VCaP (cell line): ENCODE measurements at regions not wholly inside any gene's neighbourhood (a gene's known extent, or its start where the extent isn't known, plus 50 kb on each side); places are given as distances from the start of the nearest gene placed in this dataset.
A peak's percentile ranks its signal among the peaks of the same experiment; 100 is the strongest.
"Not testable (repeated sequence)": the region's sequence is repeated elsewhere in the genome, so short reads cannot be mapped to it uniquely, and the experiment has no call there.

Experiments used
- H3K27ac ChIP-seq: fragments of 450-650 bp; 2 replicates; pipeline ENCODE4 v1.5.1; 2017
- CTCF ChIP-seq: fragments of 450-650 bp; conservative IDR thresholded peaks from 2 replicates; pipeline ENCODE4 v1.5.1; 2017; ENCODE audit warnings: mild to moderate bottlenecking, moderate library complexity

DNA sequence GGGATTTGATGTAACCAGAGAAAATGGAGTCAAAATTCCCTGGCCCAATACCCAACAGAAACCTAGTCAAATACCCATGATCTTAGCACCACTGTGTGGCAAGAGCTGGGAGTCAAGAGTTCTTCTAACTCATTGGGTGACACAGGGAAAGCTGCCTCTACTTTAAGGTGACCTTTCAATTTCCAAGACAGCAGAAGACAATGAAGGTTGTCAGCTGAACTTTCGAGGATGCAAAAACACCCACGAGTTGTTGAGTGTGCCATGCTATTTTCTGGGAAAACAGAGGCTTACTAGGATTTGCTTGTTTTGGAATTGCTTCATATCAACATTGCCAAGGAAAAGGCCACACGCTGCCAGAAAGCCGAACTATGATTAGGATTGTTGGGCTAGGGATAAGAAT lies 61.6 kb upstream of the CYRIA start:
- no peak overlapping the region for H3K27ac ChIP-seq
- TF ChIP-seq CTCF: 0 out of 2 replicates have a peak, but pooled peaks have one; percentile 10

DNA sequence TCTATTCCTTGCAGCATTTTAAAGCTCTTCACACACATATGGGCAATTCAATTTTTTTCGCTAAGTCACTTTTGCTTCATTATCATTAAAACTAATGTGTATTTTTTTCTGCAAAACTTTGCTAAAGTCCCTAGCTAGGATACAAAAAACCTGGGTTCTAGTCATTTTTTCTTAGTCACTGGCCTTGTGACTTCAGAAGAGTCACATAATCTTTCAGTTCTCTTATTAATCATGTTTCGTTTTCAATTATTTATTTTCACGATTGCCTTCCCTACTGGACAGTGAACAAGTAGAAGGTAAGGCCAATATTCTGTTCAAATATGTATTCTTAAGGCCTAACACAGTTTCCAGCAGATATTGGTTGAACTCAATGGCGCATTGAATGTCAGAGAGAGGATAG lies 60.9 kb upstream of the CYRIA start:
- no peak overlapping the region for H3K27ac ChIP-seq
- TF ChIP-seq CTCF: no peak

GRCh38 chr2:16726147-16726546 lies 60.5 kb upstream of the CYRIA start:
- TF ChIP-seq CTCF: no peak

GRCh38 chr2:16725549-16725948 lies 59.9 kb upstream of the CYRIA start:
- TF ChIP-seq CTCF: no peak
- no peak overlapping the region for H3K27ac ChIP-seq

More at GRCh38 chr2:16726147-16726546, 60.5 kb upstream of the CYRIA start:
- H3K27ac ChIP-seq: no peak overlapping the region

DNA sequence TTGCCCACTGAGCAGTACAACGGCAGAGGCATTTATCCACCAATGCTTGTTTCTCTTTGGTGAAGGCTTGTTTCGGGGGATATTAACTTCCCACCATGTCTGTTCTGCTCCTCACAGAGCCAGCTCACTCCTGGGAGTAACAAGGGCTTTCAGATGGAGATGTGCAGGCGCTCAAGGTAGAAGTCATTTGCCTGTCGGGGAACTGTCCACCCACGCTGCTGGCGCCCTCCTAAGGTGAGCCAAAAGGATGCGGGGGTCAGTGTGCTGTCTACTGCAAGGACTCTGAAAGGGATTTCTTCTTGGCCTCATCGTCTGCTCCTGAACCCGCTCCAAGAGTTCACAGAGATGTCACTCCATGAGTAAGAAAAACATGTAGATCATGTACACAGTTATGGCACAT lies 57.0 kb upstream of the CYRIA start:
- TF ChIP-seq CTCF: no peak

DNA sequence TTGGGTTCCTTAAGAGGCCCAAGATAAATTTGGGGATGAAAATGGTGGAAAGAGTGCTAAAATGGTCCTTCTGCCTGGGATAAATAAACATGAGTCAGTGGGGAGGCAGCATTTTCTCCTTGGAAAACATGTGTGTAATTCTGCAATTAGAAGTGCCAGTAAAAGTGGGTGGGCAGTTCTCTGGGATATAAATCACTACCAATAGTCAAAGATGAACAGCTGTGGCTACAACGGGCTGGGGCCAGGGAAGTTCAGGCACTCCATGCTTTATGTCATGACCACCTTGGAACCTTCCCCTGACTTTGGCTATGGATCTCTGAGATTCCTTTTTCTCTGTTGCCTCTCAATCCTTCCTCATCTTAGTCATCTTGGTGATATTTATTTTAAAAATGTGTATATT lies 56.5 kb upstream of the CYRIA start:
- H3K27ac ChIP-seq: no peak overlapping the region
- TF ChIP-seq CTCF: no peak

More for the DNA sequence above, 57.0 kb upstream of the CYRIA start:
- H3K27ac ChIP-seq: no peak overlapping the region

DNA sequence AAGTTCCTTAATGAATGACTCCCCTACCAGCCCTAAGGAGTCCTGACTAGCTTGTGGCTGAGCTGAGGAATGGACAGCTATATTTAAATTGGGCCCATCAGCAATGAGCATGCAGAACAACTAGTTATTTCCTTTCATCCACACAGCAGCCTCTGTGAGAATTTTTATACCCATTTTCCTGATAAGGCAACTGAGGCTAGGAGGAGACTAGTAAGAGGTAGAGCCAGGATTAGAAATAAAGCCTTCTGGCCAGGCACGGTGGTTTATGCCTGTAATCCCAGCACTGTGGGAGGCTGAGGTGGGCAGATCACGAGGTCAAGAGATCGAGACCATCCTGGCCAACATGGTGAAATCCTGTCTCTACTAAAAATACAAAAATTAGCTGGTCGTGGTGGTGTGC lies 55.9 kb upstream of the CYRIA start:
- not testable (repeated sequence) for H3K27ac ChIP-seq

GRCh38 chr2:16720737-16721136 lies 55.1 kb upstream of the CYRIA start:
- H3K27ac ChIP-seq: not testable (repeated sequence)

DNA sequence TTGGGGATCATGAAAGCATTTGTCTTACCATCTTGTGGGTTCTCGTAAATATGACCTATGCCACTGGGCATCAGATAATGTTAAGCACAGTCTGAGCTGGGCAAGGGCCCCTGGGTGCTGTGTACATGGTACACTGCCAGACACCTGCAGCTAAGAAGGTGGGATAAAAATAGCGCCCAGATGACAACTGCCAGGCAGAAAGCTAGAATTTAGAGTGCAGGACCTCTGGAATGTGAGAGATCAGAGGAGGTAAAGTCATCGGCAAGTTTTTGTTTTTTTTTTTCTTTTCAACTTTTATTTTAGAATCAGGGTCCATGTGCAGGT lies 53.8 kb upstream of the CYRIA start:
- no peak for TF ChIP-seq CTCF
- no peak overlapping the region for H3K27ac ChIP-seq
